Lung (tissue), 11 donors: ENCODE measurements at regions not wholly inside any gene's neighbourhood (a gene's known extent, or its start where the extent isn't known, plus 50 kb on each side); places are given as distances from the start of the nearest gene placed in this dataset.

Experiments
- ATAC-seq: fragments of 200-7000 bp; cut with Tn5 transposase; one replicate; pipeline ENCODE4 v1.9.1; 2020; ENCODE audit warnings: moderate number of reproducible peaks; ENCODE audit not compliant: insufficient read depth, low FRiP score
- DNase-seq, 3 donors: peaks; one replicate each; pipeline ENCODE4 v3.0.0-alpha.2; 2013 to 2017
- H3K27ac ChIP-seq, 2 donors: one replicate each; pipeline ENCODE4 v1.5.1; 2013; ENCODE audit warnings: mild to moderate bottlenecking in 2 of 2, moderate library complexity in 2 of 2, control low read depth in 1 of 2, inconsistent platforms in 1 of 2, low read depth in 1 of 2, low read length in 1 of 2
- H3K27me3 ChIP-seq, 3 donors: one replicate each; pipeline ENCODE4 v1.5.1; 2013; ENCODE audit warnings: low read length in 2 of 3; ENCODE audit not compliant: control insufficient read depth in 3 of 3, insufficient read depth in 3 of 3
- H3K36me3 ChIP-seq, 4 donors: one replicate each; pipeline ENCODE4 v1.5.1; 2013; ENCODE audit warnings: low read length in 4 of 4, mild to moderate bottlenecking in 1 of 4, moderate library complexity in 1 of 4; ENCODE audit not compliant: control insufficient read depth in 4 of 4, insufficient read depth in 4 of 4
- H3K4me1 ChIP-seq, 5 donors: one replicate each; pipeline ENCODE4 v1.5.1; 2013; ENCODE audit warnings: low read length in 5 of 5, mild to moderate bottlenecking in 2 of 5, moderate library complexity in 1 of 5; ENCODE audit not compliant: control insufficient read depth in 5 of 5, insufficient read depth in 5 of 5
- H3K4me3 ChIP-seq: one replicate; pipeline ENCODE4 v1.5.1; 2013; ENCODE audit warnings: mild to moderate bottlenecking, control low read depth, moderate library complexity
- H3K9ac ChIP-seq, 2 donors: one replicate each; pipeline ENCODE4 v1.5.1; 2013; ENCODE audit warnings: low read length in 2 of 2, control low read depth in 1 of 2; ENCODE audit not compliant: insufficient read depth in 1 of 2
- H3K9me3 ChIP-seq, 4 donors: one replicate each; pipeline ENCODE4 v1.5.1; 2013; ENCODE audit warnings: low read length in 3 of 4, mild to moderate bottlenecking in 1 of 4, moderate library complexity in 1 of 4; ENCODE audit not compliant: control insufficient read depth in 4 of 4, insufficient read depth in 3 of 4
- WGBS, 2 donors: extraction: QIAGEN DNeasy Blood & Tissue Kit; methylation state at CpG; one replicate each; pipeline ENCODE4 v1.1.7; 2013; 5-methylcytosine and 5-hydroxymethylcytosine counted together
- TF ChIP-seq, protein P1 (sequence below): IDR thresholded peaks from 2 replicates; pipeline ENCODE4 v1.5.1; 2012; ENCODE audit warnings: mild to moderate bottlenecking; ENCODE audit errors: control extremely low read depth, extremely low read depth
- donor health status: control.
- donor health status: control.
- donor health status: Bipolar disorder and iron deficiency.
- donor health status: healthy.
- donor health status: DM: yes; HTN: yes; CAD: no.

DNA sequence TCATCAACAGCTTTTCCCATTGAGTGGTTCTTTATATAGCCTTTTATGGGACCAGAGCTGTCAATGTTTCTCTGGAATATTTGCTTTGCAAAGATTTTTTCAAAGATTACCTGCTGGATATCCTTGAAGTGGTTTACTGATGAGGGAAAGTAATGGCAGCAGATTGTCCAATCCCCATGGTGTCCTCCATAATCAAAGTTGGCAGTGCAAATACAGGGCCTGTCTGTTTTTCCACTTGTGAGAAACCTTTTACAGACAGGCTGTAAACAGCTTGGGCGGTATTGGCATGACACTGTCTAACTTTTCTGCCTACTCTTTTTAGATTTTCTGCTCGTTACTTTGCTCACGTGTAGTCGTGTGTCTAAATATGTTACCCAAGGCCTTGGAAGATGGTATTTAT is 641.9 kb upstream of the NR3C2 start:
- Histone ChIP-seq H3K9ac (no peak overlapping the region), H3K27ac (no peak overlapping the region), H3K27me3 (no peaks in the 10 kb centered on the region), H3K9me3 (peaks cover 0 to 3% (median 0%) of the 10 kb centered on the region in 4 donors), H3K4me3 (no peak overlapping the region), H3K4me1 (no peaks in the 10 kb centered on the region), H3K36me3 (no peaks in the 10 kb centered on the region)
- TF ChIP-seq, protein P1, sequence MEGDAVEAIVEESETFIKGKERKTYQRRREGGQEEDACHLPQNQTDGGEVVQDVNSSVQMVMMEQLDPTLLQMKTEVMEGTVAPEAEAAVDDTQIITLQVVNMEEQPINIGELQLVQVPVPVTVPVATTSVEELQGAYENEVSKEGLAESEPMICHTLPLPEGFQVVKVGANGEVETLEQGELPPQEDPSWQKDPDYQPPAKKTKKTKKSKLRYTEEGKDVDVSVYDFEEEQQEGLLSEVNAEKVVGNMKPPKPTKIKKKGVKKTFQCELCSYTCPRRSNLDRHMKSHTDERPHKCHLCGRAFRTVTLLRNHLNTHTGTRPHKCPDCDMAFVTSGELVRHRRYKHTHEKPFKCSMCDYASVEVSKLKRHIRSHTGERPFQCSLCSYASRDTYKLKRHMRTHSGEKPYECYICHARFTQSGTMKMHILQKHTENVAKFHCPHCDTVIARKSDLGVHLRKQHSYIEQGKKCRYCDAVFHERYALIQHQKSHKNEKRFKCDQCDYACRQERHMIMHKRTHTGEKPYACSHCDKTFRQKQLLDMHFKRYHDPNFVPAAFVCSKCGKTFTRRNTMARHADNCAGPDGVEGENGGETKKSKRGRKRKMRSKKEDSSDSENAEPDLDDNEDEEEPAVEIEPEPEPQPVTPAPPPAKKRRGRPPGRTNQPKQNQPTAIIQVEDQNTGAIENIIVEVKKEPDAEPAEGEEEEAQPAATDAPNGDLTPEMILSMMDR: no peak
- ATAC-seq (no peak), DNase-seq (no peak)
- WGBS, 2 donors: 90 to 93% methylated on average over 4 of the region's 4 CpGs

DNA sequence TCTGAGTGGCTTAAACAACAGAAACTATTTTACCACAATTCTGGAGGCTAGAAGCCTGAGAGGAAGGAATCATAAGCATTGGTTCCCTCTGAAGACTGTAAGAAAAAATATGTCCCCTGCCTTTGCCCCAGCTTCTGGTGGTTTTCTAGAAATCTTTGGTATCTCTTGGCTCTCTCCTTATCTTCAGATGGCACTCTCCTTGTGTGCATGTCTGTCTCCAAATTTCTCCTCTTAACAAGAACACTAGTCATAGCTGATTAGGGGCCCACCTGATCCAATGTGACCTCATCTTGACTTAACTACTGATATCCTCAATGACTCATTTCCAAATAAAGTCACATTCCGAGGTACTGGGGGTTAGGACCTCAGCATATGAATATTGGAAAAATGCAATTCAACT is 635.0 kb upstream of the NR3C2 start:
- no peak for ATAC-seq
- Histone ChIP-seq H3K27me3 (no peaks in the 10 kb centered on the region), H3K36me3 (no peaks in the 10 kb centered on the region), H3K4me3 (no peak overlapping the region), H3K9me3 (no peaks in the 10 kb centered on the region), H3K4me1 (no peaks in the 10 kb centered on the region), H3K27ac (no peak overlapping the region), H3K9ac (no peak overlapping the region)
- WGBS, 2 donors: 82 to 92% methylated on average over 1 of the region's 1 CpG
- TF ChIP-seq, protein P1: no peak
- no peak for DNase-seq

DNA sequence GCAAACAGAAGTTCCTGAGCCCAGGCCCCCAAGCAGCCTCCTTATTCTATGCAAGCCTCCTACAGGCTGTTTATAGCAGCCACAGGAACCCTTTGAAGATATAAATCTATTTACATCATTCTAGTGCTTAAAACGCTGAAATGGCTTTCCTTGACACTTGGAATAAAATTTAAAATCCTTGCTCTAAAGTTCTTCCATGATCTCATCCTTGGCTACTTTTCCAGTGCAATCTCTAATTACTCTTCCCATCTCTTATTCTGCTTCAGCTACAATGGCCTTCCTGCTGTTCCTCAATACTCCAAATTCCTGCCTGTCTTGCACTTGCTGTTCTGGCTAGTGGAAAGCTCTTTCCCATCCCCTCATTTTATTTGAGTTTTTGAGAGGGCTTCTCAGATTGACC is 634.2 kb upstream of the NR3C2 start:
- no peak overlapping the region for H3K9ac ChIP-seq
- no peak overlapping the region for H3K27ac ChIP-seq
- DNase-seq: no peak
- no peaks in the 10 kb centered on the region for H3K9me3 ChIP-seq
- TF ChIP-seq, protein P1: no peak
- H3K4me1 ChIP-seq: no peaks in the 10 kb centered on the region
- ATAC-seq: no peak
- H3K36me3 ChIP-seq: no peaks in the 10 kb centered on the region
- WGBS, 2 donors: 45 to 48% methylated on average over 1 of the region's 1 CpG
- H3K27me3 ChIP-seq: no peaks in the 10 kb centered on the region
- H3K4me3 ChIP-seq: no peak overlapping the region

DNA sequence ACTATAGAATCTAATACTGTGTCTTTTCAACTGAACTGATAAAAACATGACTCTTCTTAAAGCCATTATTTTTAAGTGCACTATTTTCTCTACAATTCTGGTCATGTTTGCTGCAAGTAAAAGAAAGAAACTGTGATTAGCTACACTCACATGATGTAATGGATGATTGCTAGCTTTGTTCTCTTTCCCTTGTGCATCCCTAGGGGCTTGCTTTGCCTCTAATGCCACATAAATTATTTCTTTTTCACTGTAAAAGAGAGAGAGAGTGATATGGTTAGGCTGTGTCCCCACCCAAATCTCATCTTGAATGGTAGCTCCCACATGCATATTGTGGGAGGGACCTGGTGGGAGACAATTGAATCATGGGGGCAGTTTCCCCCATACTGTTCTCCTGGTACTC is 630.2 kb upstream of the NR3C2 start:
- Histone ChIP-seq H3K27me3 (no peaks in the 10 kb centered on the region), H3K36me3 (no peaks in the 10 kb centered on the region), H3K4me1 (no peaks in the 10 kb centered on the region), H3K9me3 (no peaks in the 10 kb centered on the region), H3K4me3 (no peak overlapping the region), H3K9ac (no peak overlapping the region), H3K27ac (no peak overlapping the region)
- TF ChIP-seq, protein P1: no peak
- no peak for DNase-seq
- ATAC-seq: no peak
